GM23248 (cell line): ENCODE measurements at regions not wholly inside any gene's neighbourhood (a gene's known extent, or its start where the extent isn't known, plus 50 kb on each side); places are given as distances from the start of the nearest gene placed in this dataset.

Experiments
- DNase-seq: peaks from one replicate; pipeline ENCODE4 v3.0.0-alpha.2; 2015
- H2AFZ ChIP-seq: fragments of 200-600 bp; sonication (generic); 2 replicates; pipeline ENCODE4 v1.6.1; 2016; ENCODE audit warnings: antibody characterized with exemption
- H3F3A ChIP-seq: fragments of 200-600 bp; sonication (generic); 2 replicates; pipeline ENCODE4 v1.6.1; 2016; ENCODE audit warnings: mild to moderate bottlenecking, antibody characterized with exemption, mixed run types; ENCODE audit not compliant: insufficient read depth
- H3K27ac ChIP-seq: fragments of 200-600 bp; sonication (generic); 2 replicates; pipeline ENCODE4 v1.5.1; 2016; ENCODE audit warnings: mild to moderate bottlenecking
- H3K27me3 ChIP-seq: fragments of 200-600 bp; sonication (generic); replicated peaks from 2 replicates; pipeline ENCODE4 v1.6.1; 2016; ENCODE audit warnings: mild to moderate bottlenecking; ENCODE audit not compliant: insufficient read depth
- H3K36me3 ChIP-seq: fragments of 200-600 bp; sonication (generic); 2 replicates; pipeline ENCODE4 v1.6.1; 2016; ENCODE audit warnings: low read depth, mild to moderate bottlenecking
- H3K4me1 ChIP-seq: fragments of 200-600 bp; sonication (generic); 2 replicates; pipeline ENCODE4 v1.6.1; 2016; ENCODE audit warnings: mild to moderate bottlenecking; ENCODE audit not compliant: insufficient read depth
- H3K4me2 ChIP-seq: fragments of 200-600 bp; sonication (generic); one replicate; pipeline ENCODE4 v1.6.1; 2016; ENCODE audit warnings: mild to moderate bottlenecking; ENCODE audit not compliant: unreplicated experiment
- H3K4me3 ChIP-seq: fragments of 200-600 bp; sonication (generic); 2 replicates; pipeline ENCODE4 v1.5.1; 2016; ENCODE audit warnings: mild to moderate bottlenecking
- H3K79me2 ChIP-seq: fragments of 200-600 bp; sonication (generic); 2 replicates; pipeline ENCODE4 v1.6.1; 2016; ENCODE audit warnings: mild to moderate bottlenecking; ENCODE audit not compliant: insufficient read depth
- H3K9ac ChIP-seq: fragments of 200-600 bp; sonication (generic); 2 replicates; pipeline ENCODE4 v1.6.1; 2016; ENCODE audit warnings: mild to moderate bottlenecking
- H3K9me2 ChIP-seq: fragments of 200-600 bp; sonication (generic); 2 replicates; pipeline ENCODE4 v1.6.1; 2016; ENCODE audit warnings: mixed run types, mild to moderate bottlenecking, moderate library complexity; ENCODE audit not compliant: insufficient read depth
- H3K9me3 ChIP-seq: fragments of 200-600 bp; sonication (generic); one replicate; pipeline ENCODE4 v1.6.1; 2017; ENCODE audit warnings: low read depth
- H4K20me1 ChIP-seq: fragments of 200-600 bp; sonication (generic); 2 replicates; pipeline ENCODE4 v1.6.0; 2016; ENCODE audit not compliant: insufficient read depth
- EZH2 ChIP-seq: fragments of 200-600 bp; sonication (generic); IDR thresholded peaks from 2 replicates; pipeline ENCODE4 v1.6.1; 2018; ENCODE audit warnings: antibody characterized with exemption, mild to moderate bottlenecking; ENCODE audit not compliant: insufficient read depth, poor library complexity, severe bottlenecking
- EZH2phosphoT487 ChIP-seq: fragments of 200-600 bp; sonication (generic); IDR thresholded peaks from 2 replicates; pipeline ENCODE4 v1.6.1; 2018; ENCODE audit warnings: antibody characterized with exemption, moderate library complexity, mild to moderate bottlenecking, low read depth; ENCODE audit not compliant: insufficient read depth
- WGBS, 2 experiments: methylation state at CpG; one replicate each; pipeline ENCODE4 v1.1.6; 2015 to 2017; ENCODE audit warnings: low lambda C conversion rate in 2 of 2, low coverage in 1 of 2; ENCODE audit errors: missing lambda C conversion rate in 2 of 2; 5-methylcytosine and 5-hydroxymethylcytosine counted together
- in situ Hi-C: fragments of 300-500 bp; cut with MboI; formaldehyde crosslinking; loops from 2 replicates; pipeline ENCODE4 v1.15.0; 2020

DNA sequence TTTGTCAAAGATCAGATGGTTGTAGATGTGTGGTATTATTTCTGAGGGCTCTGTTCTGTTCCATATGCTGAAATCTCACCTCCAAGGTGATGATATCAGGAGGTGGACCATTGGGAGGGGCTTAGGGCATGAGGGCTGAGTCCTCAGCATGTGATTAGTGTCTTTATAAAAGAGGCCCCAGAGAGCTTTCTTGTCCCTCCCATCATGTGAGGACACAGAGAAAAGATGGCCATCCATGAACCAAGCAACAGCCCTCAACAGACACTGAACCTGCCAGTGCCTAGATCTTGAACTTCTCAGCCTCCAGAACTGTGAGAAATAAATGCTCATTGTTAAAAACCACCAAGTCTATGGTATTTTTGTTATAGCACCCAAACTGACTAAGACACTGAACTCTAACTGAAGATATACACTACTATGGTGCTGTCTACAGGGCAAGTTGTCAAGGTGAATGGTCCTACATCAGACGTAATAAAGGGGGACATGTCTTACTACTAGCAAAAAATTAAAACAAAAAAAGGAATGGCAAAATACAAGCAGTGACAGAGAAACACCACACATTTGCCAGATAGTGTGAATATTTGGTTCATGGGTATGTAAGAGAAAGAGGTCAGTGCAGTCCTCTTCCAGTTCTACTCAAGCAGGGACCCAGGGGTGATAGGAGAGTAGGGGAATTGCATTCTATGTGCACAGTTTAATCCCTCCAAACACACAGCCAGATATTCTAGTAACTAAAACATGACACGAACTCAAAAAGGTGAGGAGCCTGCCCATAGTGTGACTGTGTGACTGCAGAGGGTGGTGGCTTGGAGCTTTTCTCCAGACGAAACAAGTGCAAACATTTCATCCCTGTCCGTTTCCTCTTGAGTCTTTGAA lies 164.4 kb upstream of the MYCN start:
- Histone ChIP-seq H3K27me3 (no peaks in the 10 kb centered on the region), H3K9me3 (no peaks in the 10 kb centered on the region), H3K9ac (no peak overlapping the region), H4K20me1 (no peaks in the 10 kb centered on the region), H3F3A (no peaks in the 10 kb centered on the region), H3K27ac (no peak overlapping the region), H3K79me2 (no peaks in the 10 kb centered on the region), H3K36me3 (no peaks in the 10 kb centered on the region), H3K4me1 (no peaks in the 10 kb centered on the region), H3K4me2 (no peak overlapping the region), H3K9me2 (no peaks in the 10 kb centered on the region), H3K4me3 (no peak overlapping the region), H2AFZ (no peak overlapping the region)
- no peak for DNase-seq
- WGBS, 2 experiments = 19 to 31% methylated on average over 4 of the region's 4 CpGs
- in situ Hi-C loops = no loop called here
- TF ChIP-seq EZH2 (no peak), EZH2phosphoT487 (no peak)

DNA sequence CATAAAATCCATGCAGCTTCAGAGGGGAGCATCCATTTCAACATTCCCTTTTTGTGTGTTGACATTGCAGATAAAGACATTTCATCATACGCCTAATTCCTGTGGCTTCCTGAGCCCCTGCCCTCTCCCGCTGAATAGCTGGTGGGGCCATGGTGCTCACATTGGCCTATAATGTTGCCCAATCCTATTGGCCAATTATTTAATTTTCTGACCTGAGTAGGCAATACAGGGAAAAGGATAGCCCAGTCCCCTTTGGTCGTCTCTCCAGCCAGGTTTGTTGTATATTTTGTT lies 163.8 kb upstream of the MYCN start:
- in situ Hi-C loops = no loop called here

DNA sequence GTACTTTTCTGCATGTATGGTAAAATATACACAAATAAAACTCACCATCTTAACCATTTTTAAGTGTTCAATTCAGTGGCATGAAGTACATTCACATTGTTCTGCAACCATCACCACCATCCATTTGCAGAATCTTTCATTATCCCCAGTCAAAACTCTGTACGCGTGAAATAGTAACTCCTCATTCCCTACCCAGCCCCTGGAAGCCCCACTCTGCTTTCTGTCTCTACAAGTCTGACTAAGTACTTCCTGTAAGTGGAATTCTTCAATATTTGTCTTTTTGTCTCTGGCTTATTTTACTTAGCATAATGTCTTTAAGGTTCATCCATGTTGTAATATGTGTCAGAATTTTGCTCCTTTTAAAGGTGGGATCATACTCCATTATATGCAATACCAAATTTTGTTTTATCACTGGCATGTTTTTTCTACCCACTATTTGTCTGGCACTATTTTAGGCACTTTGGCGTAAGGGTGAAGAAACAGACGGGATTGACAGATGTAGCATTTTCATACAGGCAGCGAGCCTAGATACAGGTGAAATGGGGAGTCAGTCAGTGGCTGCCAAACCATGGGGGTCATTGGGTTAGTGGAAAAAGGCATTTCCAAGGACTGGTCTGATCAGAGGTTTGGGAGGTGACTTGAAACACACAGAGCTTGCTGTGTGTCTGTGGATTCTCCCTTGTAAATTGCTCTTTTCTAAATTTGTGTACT lies 163.2 kb upstream of the MYCN start:
- Histone ChIP-seq H3K4me2 (no peak overlapping the region), H3K4me3 (no peak overlapping the region), H3K27me3 (no peaks in the 10 kb centered on the region), H3K4me1 (no peaks in the 10 kb centered on the region), H3K9me3 (no peaks in the 10 kb centered on the region), H3K9me2 (no peaks in the 10 kb centered on the region), H2AFZ (no peak overlapping the region), H3K36me3 (no peaks in the 10 kb centered on the region), H3K27ac (no peak overlapping the region), H3K79me2 (no peaks in the 10 kb centered on the region), H3F3A (no peaks in the 10 kb centered on the region), H4K20me1 (no peaks in the 10 kb centered on the region), H3K9ac (no peak overlapping the region)
- TF ChIP-seq EZH2 (no peak), EZH2phosphoT487 (no peak)
- 64 to 67% methylated on average over 5 of the region's 5 CpGs for WGBS, 2 experiments
- DNase-seq = no peak
- in situ Hi-C loops = no loop called here

More for the DNA sequence above, 163.8 kb upstream of the MYCN start:
- Histone ChIP-seq H3K9me3 (no peaks in the 10 kb centered on the region), H3K36me3 (no peaks in the 10 kb centered on the region), H3K9ac (no peak overlapping the region), H3K27me3 (no peaks in the 10 kb centered on the region), H4K20me1 (no peaks in the 10 kb centered on the region), H3K4me2 (no peak overlapping the region), H3K79me2 (no peaks in the 10 kb centered on the region), H3K27ac (no peak overlapping the region), H3F3A (no peaks in the 10 kb centered on the region), H3K4me1 (no peaks in the 10 kb centered on the region), H3K4me3 (no peak overlapping the region), H2AFZ (no peak overlapping the region), H3K9me2 (no peaks in the 10 kb centered on the region)
- TF ChIP-seq EZH2phosphoT487 (no peak), EZH2 (no peak)
- WGBS, 2 experiments = 45 to 47% methylated on average over 3 of the region's 3 CpGs
- DNase-seq = no peak

DNA sequence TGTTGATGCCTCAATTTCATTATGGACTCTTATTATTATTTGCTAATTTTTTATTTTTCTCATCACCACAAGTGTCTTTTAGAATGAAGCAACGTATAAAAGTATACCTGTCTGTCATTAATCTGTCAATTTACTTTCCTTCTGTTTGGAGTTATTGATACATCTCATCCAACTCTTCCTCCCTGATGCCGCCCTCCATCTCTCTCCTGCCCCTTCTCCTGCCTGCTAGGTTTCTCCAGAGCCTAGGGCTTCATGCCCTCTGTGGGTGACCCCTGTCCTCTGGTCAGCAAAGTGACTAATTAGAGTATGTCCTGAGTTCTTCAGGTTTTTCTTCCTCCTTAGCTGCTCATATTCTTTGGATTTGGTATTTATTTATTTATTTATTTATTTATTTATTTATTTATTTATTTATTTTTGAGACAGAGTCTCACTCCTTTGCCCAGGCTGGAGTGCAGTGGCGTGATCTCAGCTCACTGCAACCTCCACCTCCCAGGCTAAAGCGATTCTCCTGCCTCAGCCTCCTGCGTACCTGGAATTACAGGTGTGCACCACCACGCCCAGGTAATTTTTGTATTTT lies 162.5 kb upstream of the MYCN start:
- in situ Hi-C loops = no loop called here

More for the DNA sequence above, 162.5 kb upstream of the MYCN start:
- H3K9me3 ChIP-seq = no peaks in the 10 kb centered on the region
- H3K36me3 ChIP-seq = no peaks in the 10 kb centered on the region
- H3K4me3 ChIP-seq = no peak overlapping the region
- H3K9ac ChIP-seq = no peak overlapping the region
- TF ChIP-seq EZH2phosphoT487 = no peak
- no peak for TF ChIP-seq EZH2
- no peaks in the 10 kb centered on the region for H3K79me2 ChIP-seq
- H2AFZ ChIP-seq = no peak overlapping the region
- no peaks in the 10 kb centered on the region for H4K20me1 ChIP-seq
- H3K9me2 ChIP-seq = no peaks in the 10 kb centered on the region
- WGBS, 2 experiments = 52 to 57% methylated on average over 6 of the region's 6 CpGs
- H3K4me2 ChIP-seq = no peak overlapping the region
- H3K27me3 ChIP-seq = no peaks in the 10 kb centered on the region
- H3K27ac ChIP-seq = no peak overlapping the region
- no peaks in the 10 kb centered on the region for H3F3A ChIP-seq
- no peaks in the 10 kb centered on the region for H3K4me1 ChIP-seq
- no peak for DNase-seq
